ENCODE measurements at regions not wholly inside any gene's neighbourhood (a gene's known extent, or its start where the extent isn't known, plus 50 kb on each side); places are given as distances from the start of the nearest gene placed in this dataset.
"Not testable (repeated sequence)": the region's sequence is repeated elsewhere in the genome, so short reads cannot be mapped to it uniquely, and the experiment has no call there.

- no peak for DNase-seq
These were observed 97.3 kb upstream of the DPT start for GRCh38 chr1:168826269-168826668.

DNA sequence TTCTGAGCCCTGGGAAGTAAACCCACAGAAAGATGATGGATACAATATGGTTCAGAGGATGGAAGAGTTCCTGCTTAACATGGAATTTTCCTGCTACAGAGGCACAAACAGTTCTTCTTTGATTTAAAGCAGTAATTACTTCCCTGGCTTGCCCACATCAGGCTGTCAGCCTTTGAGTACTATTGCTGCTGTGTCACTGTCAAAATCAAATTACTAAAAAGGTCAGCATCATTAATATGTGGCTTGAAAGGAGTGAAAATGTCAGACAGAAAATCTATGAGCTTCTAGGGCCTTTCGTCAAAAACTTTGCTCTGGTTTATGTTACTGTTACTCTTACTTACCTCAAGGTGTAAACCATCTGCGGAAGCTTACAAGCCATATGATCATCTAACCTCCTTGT, 98.6 kb upstream of the DPT start:
- DNase-seq, result no peak

- no peak for DNase-seq
These were observed 100.9 kb upstream of the DPT start for GRCh38 chr1:168829876-168830275.

- DNase-seq, result no peak
These were observed 101.6 kb upstream of the DPT start for GRCh38 chr1:168830562-168830961.

DNA sequence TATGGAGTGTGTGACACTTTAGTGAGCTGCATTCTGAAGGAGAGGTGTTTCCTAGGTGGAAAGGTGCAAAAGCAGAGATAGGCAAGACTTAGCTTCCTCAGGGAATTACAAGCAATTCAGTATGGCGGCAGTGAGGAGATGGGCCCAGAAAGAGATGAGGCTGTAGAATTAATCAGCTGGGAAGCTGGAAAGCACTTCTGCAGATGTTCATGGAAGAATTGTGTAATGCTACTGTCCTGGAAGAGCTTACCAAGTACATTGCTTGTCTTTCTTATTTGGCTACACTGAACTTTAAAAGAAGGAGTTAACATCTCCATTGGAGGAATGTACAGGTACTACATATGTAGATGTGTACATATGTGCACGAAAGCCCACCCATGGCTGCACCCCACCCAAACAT, 103.7 kb upstream of the DPT start:
- no peak for DNase-seq

DNA sequence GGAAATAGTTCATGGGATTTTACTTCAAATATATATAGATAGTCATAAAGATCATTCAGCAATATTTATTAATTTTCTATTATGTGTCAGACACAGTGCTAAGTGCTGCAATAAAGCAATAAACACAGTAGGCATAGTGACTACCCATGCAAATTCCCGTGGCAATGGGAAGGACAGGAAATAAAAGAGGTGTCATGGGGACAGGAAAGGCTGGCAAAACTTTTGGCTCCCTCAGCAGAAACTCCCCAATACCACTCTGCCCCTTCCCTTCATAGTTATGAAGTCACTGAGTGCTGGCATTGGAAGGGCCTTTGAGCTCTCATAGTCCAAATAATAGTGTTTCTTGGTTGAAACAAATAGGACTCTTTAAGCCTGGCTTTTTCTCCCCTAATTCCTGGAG, 104.4 kb upstream of the DPT start:
- DNase-seq, result no peak

DNA sequence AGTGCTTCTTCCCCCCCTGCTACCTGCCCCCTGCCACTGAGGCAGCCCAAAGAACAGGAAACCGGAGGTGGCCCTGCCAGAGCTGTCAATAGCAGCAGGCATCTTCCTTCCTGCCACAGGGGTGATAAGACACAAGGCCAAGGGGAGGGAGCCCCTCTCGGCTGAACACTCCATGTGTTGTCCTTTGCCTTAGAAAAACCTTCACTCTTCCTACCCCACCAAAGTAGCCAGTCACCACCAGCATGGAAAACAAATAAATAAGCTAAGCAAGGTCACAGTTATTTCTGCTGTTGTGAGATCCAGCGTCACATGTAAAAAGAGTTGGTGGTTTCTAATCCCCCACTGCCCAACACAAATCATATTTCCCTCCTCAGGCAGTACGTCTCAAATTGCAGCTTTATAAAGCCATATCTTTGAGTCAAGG, 104.8 kb upstream of the DPT start:
- DNase-seq, result no peak

DNA sequence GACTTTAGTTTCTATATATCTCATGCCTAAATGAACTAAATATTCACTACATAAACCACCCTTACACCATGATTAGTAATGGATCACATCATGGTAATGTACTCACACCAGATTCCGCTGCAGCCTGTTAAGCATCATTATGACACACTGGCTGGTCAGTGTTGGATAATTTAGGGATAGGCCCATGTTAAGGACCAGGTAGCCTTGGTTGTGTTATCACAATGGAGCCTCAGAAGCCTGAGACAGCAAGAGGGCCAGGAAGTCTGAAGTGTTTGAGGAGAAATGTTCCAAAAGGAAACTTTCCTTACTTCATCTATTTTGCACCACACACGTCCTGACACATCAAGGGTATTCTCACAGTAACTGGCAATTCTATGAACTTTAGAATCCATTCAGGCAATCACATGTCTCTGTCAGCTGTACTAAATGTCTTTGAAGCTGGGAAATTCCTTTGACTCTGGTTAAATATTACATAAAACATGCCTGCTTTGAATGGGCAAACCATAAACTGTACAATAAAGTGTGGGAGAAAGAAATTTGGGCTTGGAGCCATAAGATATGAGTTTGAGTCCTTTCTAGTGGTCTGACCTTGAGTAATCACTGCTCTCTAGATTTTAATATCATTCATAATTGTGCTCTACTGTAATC, 105.3 kb upstream of the DPT start:
- no peak for DNase-seq

- no peak for DNase-seq
These were observed 106.2 kb upstream of the DPT start for GRCh38 chr1:168835176-168835575.

GRCh38 chr1:168835791-168836190, 106.8 kb upstream of the DPT start:
- no peak for DNase-seq

DNA sequence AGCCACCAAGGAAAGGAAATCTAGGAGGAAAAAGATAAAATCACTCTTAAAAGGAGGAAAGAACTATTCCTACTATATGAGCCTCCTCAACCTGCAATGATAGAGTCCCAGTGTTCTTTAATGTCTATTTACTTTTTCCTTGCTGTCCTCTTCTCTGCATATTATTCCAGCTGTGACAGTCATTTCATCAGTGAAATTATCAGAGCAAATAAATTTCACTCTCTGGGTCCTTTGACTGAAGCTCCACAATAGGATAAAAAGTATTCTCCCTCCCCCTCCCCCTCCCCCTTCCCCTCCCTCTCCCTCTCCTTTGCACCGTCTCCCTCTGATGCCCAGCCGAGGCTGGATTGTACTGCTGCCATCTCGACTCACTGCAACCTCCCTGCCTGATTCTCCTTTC, 107.5 kb upstream of the DPT start:
- DNase-seq, result no peak

GRCh38 chr1:168837230-168837629, 108.2 kb upstream of the DPT start:
- DNase-seq, result not testable (repeated sequence)

DNA sequence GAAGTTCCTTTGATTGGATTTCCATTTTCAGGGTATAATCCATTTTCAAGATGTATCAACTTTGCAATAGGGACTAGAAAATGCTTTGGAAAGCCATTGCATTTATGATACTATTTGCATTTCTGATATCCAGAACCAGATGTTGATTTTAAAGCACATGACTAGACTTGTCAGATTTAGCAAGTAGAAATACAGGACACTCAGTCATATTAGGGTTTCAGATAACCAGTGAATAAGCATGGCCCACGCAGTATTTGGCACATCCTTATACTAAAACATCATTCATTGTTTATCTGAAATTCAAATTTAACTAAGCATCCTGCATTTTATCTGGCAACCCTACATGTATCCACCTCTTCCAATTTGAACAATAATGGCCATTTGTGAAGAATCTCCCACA, 113.3 kb upstream of the DPT start:
- no peak for DNase-seq

- no peak for DNase-seq
These were observed 113.9 kb upstream of the DPT start for GRCh38 chr1:168842916-168843315.

GRCh38 chr1:168843401-168843800, 114.4 kb upstream of the DPT start:
- no peak for DNase-seq

DNA sequence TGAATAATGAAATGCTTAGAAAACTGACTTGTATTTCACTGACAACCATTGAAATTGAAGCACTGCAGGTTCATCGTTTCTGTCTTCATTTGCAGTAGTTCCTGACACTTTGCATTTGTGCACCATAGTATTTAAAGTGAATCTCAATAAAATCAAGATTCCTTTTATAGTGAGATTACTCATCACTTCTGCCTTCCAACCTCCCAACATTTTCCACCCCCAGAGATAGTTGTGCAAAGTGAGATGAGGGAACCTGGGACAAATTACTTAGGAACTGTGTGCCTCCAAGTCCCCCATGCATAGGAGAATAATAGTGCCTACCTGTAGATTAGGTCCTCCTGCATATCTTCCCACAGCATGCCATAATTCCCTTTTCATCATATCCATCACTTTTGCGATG, 114.9 kb upstream of the DPT start:
- no peak for DNase-seq

GRCh38 chr1:168845140-168845539, 116.1 kb upstream of the DPT start:
- DNase-seq, result no peak

DNA sequence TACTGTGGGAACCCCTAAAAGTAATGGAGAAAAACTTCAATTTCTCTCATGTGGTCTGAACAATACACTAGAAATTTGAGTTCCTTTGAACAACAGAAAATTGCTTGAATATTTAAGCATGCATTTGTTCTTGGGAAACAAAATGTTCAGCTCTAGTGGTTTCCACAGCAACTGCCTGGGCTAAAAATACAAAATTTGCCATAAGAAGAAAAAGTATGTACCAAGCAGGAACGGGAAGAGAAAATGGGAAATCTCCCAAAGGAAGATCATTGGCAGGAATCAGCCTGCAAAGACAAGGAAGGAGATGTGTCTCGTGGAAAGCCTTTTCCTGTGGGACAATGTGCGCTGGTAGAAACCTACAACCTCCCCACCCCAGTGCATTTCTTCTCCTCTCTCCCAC, 119.0 kb upstream of the DPT start:
- no peak for DNase-seq

GRCh38 chr1:168861421-168862004, 132.5 kb upstream of the DPT start:
- no peak for DNase-seq

DNA sequence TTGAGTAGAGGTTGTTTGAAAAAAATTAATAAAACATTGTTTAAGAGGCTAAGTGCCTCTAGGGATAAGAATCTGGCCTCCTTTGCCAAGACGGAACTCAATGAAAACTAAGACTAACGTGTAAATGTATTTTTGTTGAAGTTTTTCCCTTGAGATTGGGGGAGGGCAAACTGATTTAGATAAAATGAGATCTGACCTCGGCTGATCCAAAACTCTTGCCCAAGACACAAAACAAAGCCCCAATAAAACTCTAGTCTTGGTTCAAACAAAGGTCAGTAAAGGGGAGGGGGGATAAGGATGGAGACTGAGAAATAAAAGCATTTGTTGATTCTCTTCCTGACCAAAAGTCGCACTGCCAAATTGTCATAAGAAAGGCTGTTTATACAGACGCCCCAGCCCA, 134.8 kb upstream of the DPT start:
- no peak for DNase-seq

DNA sequence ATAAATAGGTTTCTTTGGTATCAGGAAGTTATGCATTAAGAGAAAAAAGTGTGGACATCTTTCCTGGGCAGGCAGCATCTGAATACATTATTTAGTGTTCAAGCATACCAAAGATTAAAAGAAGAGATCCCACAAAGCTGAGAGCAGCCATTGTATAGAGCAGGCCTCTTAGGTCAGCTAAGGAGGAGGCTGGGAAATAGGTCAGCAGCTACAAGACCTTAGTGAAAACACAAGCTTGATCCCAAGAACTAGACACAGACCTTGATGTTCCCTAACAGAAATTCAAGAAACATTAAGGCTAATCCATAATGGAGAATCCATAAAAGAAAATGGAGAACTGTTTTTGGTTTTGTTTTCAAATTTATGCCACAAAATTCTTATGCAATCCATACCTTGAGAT, 135.3 kb upstream of the DPT start:
- DNase-seq, result no peak

DNA sequence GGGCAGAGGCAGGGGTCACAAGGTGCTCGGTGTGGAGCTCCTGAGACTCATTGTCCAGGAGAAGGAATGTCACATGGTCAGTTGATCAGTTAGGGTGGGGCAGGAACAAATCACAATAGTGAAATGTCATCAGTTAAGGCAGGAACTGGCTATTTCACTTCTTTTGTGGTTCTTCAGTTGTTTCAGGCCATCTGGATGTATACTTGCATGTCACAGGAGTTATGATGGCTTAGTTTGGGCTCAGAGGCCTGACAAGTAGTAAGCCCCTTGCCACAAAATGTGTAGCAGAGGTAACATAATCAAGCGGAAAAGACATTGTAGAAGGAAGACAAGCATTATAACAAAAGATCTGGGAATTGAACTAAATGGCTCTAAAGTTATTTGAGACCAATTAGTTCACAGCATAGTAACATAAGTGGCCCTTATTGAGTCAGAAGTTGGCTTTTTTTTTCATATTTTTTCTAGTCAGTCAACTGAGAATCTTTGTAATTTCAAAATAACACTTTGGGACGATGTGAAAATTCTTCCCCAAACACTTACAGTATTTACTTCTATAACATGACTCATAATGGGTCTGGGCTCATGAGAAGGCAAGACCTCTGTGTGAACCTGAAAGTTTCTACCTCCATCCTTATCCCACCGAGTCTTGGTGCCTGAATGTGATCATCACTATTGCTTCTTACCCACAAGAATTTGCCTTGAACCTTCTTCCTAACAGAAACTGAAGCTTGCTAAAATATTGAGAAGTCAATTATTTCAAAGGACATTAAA, 137.0 kb upstream of the DPT start:
- DNase-seq, result no peak

DNA sequence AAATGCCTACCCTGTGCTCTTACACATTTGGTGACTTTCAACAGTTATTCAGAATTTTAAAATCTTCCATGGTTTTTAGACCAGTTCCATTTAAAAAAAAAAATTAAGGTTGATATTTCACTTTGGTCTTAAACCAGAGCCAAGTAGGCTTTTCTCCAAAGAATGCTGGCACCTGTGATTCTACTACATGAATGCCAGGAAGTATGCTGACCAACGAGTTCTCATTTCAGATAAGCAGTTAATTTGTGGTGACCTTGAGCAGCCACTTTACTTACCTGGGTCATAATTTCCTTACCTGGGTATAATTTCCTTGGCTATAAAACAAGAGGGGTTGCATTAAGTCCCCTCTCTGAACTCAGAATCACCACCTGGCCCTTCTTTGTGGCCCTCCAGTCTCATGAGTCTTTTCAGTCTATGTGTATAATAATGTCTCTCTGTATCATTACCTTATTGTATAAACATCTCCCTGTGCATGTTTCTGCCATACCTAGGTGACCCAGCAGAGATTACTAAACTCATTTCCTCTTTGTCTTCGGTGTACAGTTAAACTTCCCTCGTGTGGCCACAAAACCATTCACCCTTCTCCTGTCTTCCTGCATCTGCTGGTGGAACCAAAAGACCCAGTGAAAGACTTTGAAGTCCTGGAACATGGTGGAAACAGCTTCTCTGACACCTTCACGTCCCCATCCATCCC, 139.1 kb upstream of the DPT start:
- DNase-seq, result no peak

- no peak for DNase-seq
These were observed 142.5 kb upstream of the DPT start for GRCh38 chr1:168871531-168871930.
